Thyroid gland (tissue), 4 donors: ENCODE measurements at regions not wholly inside any gene's neighbourhood (a gene's known extent, or its start where the extent isn't known, plus 50 kb on each side); places are given as distances from the start of the nearest gene placed in this dataset.

ENCODE experiments used
- CTCF ChIP-seq, 6 experiments: fragments of 200-600 bp in 3 of 6; fragments of 450-650 bp in 3 of 6; sonication (generic) in 3 of 6; IDR thresholded peaks; one replicate each; pipeline ENCODE4 v1.5.1; 2016 to 2019; ENCODE audit warnings: antibody characterized with exemption in 6 of 6, mild to moderate bottlenecking in 2 of 6, inconsistent platforms in 1 of 6, moderate library complexity in 1 of 6
- POLR2A ChIP-seq, 2 donors: fragments of 450-650 bp; IDR thresholded peaks; one replicate each; pipeline ENCODE4 v1.6.1; 2017; ENCODE audit warnings: antibody characterized with exemption in 2 of 2, mild to moderate bottlenecking in 2 of 2, moderate library complexity in 1 of 2

- TF ChIP-seq CTCF (IDR thresholded peaks at IDR 0.05) (no peak), POLR2A (IDR thresholded peaks at IDR 0.05) (no peak)
Observed at GRCh38 chr14:101313268-101313667, 248.0 kb upstream of the DIO3 start.
